ENCODE measurements at regions not wholly inside any gene's neighbourhood (a gene's known extent, or its start where the extent isn't known, plus 50 kb on each side); places are given as distances from the start of the nearest gene placed in this dataset.

GRCh38 chr15:92231461-92231860 lies 162.2 kb upstream of the ST8SIA2 start:
- FAIRE-seq (no peak), DNase-seq (no peak)
- Histone ChIP-seq H3K4me1 (ENCODE audit: control insufficient read depth in 2 of 3, insufficient read depth in 2 of 3, low read depth in 1 of 3, low read length in 3 of 3) (no peaks in the 10 kb centered on the region), H3K27ac (ENCODE audit: low read depth in 2 of 2, low read length in 2 of 2) (no peak overlapping the region), H3K4me3 (ENCODE audit: low read length in 3 of 3) (no peak overlapping the region), H3K36me3 (ENCODE audit: control insufficient read depth in 2 of 3, insufficient read depth in 3 of 3, low read length in 3 of 3) (no peaks in the 10 kb centered on the region), H3K9ac (ENCODE audit: low read length in 3 of 3) (no peak overlapping the region), H3K27me3 (ENCODE audit: control insufficient read depth, insufficient read depth, low read length) (no peaks in the 10 kb centered on the region), H3K9me3 (ENCODE audit: control insufficient read depth in 2 of 3, insufficient read depth in 1 of 3, low read length in 3 of 3) (no peaks in the 10 kb centered on the region)
- intact Hi-C loops (cut with DNase I), result no loop called here
- TF ChIP-seq, protein P1, sequence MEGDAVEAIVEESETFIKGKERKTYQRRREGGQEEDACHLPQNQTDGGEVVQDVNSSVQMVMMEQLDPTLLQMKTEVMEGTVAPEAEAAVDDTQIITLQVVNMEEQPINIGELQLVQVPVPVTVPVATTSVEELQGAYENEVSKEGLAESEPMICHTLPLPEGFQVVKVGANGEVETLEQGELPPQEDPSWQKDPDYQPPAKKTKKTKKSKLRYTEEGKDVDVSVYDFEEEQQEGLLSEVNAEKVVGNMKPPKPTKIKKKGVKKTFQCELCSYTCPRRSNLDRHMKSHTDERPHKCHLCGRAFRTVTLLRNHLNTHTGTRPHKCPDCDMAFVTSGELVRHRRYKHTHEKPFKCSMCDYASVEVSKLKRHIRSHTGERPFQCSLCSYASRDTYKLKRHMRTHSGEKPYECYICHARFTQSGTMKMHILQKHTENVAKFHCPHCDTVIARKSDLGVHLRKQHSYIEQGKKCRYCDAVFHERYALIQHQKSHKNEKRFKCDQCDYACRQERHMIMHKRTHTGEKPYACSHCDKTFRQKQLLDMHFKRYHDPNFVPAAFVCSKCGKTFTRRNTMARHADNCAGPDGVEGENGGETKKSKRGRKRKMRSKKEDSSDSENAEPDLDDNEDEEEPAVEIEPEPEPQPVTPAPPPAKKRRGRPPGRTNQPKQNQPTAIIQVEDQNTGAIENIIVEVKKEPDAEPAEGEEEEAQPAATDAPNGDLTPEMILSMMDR (IDR thresholded peaks at IDR 0.05; ENCODE audit: borderline replicate concordance, extremely low read depth, insufficient read depth), result no peak

DNA sequence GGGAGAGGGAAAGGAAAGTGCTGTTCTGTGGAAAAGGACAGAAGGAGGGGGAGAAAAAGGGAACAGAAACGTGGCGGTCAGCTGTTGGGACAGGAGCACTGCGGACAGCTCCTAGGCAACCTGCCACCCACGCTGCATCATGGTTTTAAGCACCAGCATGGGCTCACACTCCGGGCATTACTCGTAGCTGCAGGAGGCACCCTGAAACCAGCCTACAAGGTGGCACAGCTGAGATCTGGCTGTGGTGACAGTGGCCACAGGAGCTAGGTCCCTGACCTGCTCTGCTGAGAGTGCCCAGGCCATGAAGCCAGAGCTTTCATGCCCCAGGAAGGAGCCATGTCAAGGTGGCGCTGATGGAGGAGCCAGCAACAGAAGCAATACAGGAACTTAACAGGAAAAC lies 161.4 kb upstream of the ST8SIA2 start:
- H3K36me3 ChIP-seq (ENCODE audit: control insufficient read depth in 2 of 3, insufficient read depth in 3 of 3, low read length in 3 of 3), result no peaks in the 10 kb centered on the region
- TF ChIP-seq, protein P1 (IDR thresholded peaks at IDR 0.05; ENCODE audit: borderline replicate concordance, extremely low read depth, insufficient read depth), result no peak
- H3K9ac ChIP-seq (ENCODE audit: low read length in 3 of 3), result no peak overlapping the region
- H3K27me3 ChIP-seq (ENCODE audit: control insufficient read depth, insufficient read depth, low read length), result no peaks in the 10 kb centered on the region
- no peak overlapping the region for H3K27ac ChIP-seq (ENCODE audit: low read depth in 2 of 2, low read length in 2 of 2)
- H3K4me3 ChIP-seq (ENCODE audit: low read length in 3 of 3), result no peak overlapping the region
- no peaks in the 10 kb centered on the region for H3K9me3 ChIP-seq (ENCODE audit: control insufficient read depth in 2 of 3, insufficient read depth in 1 of 3, low read length in 3 of 3)
- H3K4me1 ChIP-seq (ENCODE audit: control insufficient read depth in 2 of 3, insufficient read depth in 2 of 3, low read depth in 1 of 3, low read length in 3 of 3), result no peaks in the 10 kb centered on the region
- intact Hi-C loops (cut with DNase I), result no loop called here
- FAIRE-seq (no peak), DNase-seq (no peak)

GRCh38 chr15:92232876-92233275 lies 160.8 kb upstream of the ST8SIA2 start:
- Histone ChIP-seq H3K27me3 (ENCODE audit: control insufficient read depth, insufficient read depth, low read length) (no peaks in the 10 kb centered on the region), H3K4me1 (ENCODE audit: control insufficient read depth in 2 of 3, insufficient read depth in 2 of 3, low read depth in 1 of 3, low read length in 3 of 3) (no peaks in the 10 kb centered on the region), H3K4me3 (ENCODE audit: low read length in 3 of 3) (no peak overlapping the region), H3K9me3 (ENCODE audit: control insufficient read depth in 2 of 3, insufficient read depth in 1 of 3, low read length in 3 of 3) (no peaks in the 10 kb centered on the region), H3K27ac (ENCODE audit: low read depth in 2 of 2, low read length in 2 of 2) (no peak overlapping the region), H3K36me3 (ENCODE audit: control insufficient read depth in 2 of 3, insufficient read depth in 3 of 3, low read length in 3 of 3) (no peaks in the 10 kb centered on the region), H3K9ac (ENCODE audit: low read length in 3 of 3) (no peak overlapping the region)
- FAIRE-seq, result no peak
- intact Hi-C loops (cut with DNase I), result no loop called here
- DNase-seq, result no peak
- TF ChIP-seq, protein P1 (IDR thresholded peaks at IDR 0.05; ENCODE audit: borderline replicate concordance, extremely low read depth, insufficient read depth), result no peak

DNA sequence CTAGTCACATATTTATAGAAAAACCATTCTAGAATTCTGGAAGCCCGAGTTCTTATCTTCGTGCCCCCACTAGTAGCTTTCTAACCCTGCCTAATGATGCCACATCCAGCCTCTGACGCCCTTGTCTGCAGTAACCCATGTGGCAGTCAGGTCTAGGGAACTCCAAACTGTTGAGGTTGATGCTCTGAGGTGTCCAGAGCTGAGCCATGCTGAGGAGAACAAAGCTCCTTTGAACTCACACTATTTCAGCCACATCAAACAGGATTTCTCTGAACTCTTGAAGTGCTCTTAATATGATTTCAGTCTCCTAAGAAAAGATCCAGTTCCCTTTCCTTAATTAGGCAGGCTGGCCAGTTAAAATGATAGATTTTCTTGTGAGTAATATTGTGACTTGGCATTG lies 150.5 kb upstream of the ST8SIA2 start:
- TF ChIP-seq, protein P1 (IDR thresholded peaks at IDR 0.05; ENCODE audit: borderline replicate concordance, extremely low read depth, insufficient read depth), result no peak
- intact Hi-C loops (cut with DNase I), result no loop called here
- DNase-seq, result no peak

More for the DNA sequence above, 150.5 kb upstream of the ST8SIA2 start:
- H3K27ac ChIP-seq (ENCODE audit: low read depth in 2 of 2, low read length in 2 of 2), result no peak overlapping the region
- H3K4me1 ChIP-seq (ENCODE audit: control insufficient read depth in 2 of 3, insufficient read depth in 2 of 3, low read depth in 1 of 3, low read length in 3 of 3), result no peaks in the 10 kb centered on the region
- no peaks in the 10 kb centered on the region for H3K9me3 ChIP-seq (ENCODE audit: control insufficient read depth in 2 of 3, insufficient read depth in 1 of 3, low read length in 3 of 3)
- H3K4me3 ChIP-seq (ENCODE audit: low read length in 3 of 3), result no peak overlapping the region
- no peak for FAIRE-seq
- no peak overlapping the region for H3K9ac ChIP-seq (ENCODE audit: low read length in 3 of 3)
- no peaks in the 10 kb centered on the region for H3K36me3 ChIP-seq (ENCODE audit: control insufficient read depth in 2 of 3, insufficient read depth in 3 of 3, low read length in 3 of 3)
- H3K27me3 ChIP-seq (ENCODE audit: control insufficient read depth, insufficient read depth, low read length), result no peaks in the 10 kb centered on the region

Measured in kidney (tissue), 13 donors.